Activated CD4-positive, alpha-beta T cell treated with anti-CD3 and anti-CD28 coated beads, Interleukin-2, amount 50 U/mL, for 16 hours (primary cell): ENCODE measurements at regions not wholly inside any gene's neighbourhood (a gene's known extent, or its start where the extent isn't known, plus 50 kb on each side); places are given as distances from the start of the nearest gene placed in this dataset.

Source experiments
- DNase-seq: peaks from one replicate; pipeline ENCODE4 v3.0.0-alpha.2; 2020

DNA sequence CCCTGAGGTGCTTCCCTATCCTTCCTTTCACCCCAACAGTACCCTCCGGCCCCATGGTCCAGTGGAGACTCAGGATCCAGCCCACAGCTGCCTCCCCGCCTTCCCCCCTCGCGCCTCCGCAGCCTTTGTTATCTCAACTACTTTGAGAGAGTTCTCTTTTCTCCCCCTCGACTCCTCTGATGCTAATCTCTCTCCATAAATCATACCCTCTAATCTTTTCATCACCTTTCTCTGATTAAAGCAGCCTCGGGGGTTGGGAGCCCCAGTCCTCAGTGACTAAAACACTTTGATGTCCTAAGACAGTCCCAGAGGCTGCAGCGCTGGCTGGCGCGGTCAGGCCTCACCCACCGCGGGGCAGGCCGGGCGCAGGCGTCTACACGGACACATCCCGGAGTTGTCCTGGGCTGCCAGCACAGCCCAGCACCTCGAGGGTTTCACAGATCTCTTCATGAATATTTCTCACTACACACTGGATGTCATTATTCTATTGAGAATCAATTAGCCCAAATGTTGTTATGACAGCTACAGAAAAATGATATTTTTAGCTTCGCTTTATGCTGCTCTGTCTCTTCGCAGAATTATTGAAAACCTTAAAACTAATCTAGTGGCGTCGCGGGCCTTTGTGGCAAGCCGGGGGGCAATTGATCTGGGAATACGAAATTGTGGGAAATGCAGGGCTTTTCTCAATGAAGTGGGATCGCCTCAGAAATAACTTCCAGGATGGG is 289.5 kb downstream of the RRAGC start:
- DNase-seq = no peak

DNA sequence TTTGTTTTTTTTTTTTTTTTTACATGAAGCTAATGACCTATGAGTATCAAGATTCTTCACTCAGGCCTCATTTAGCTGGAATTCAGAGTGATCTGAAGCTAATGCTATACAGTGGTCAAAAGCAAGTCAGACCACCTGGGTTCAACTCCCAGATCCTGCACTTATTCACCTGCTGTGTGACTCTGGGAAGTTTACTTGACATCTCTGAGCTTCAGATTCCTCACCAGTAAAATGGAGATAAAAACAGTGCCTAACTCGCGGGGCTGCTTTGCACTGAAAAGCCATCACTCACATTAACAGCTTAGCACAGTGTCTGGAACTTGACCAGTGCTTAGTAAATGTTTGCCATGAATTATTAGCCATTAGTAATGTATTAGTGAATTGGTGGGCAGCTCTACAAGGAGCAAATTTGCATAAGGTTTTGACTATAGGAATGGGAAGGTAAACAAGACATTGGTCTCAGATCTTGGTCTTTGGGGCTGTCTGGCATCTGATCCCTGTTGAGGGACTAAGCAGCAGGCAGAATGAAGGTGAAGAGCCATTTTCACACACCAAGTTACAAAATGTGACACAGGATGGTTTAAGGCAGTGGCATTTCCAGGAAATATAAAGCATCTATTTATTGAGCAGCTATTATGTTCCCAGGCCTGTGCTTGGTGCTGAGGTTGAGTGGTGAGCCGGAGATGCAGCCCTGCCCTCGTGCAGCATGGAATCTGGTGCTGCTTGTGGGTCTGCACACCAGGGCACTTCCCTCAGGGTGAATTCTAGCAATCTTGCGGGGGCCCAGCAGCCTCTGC is 291.3 kb downstream of the RRAGC start:
- DNase-seq = no peak

DNA sequence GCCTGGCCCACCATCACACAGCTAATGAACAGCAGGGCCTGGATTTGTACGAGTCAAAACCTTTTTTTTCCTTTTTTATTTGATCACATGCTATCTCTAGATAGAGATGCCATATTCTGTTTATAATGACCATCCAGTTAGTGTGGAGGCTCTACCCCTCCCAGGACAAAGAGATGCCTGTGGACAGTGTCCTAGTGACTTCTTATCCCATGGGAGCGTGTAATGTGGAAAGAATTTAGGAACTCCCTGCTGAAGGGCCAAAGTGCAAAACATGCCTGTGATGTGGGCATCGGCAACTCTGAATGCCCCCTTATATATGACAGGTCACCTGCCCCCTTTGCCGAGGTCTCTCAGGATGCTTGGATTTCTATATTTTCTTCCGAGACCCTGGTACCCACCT is 292.2 kb downstream of the RRAGC start:
- DNase-seq = no peak

DNA sequence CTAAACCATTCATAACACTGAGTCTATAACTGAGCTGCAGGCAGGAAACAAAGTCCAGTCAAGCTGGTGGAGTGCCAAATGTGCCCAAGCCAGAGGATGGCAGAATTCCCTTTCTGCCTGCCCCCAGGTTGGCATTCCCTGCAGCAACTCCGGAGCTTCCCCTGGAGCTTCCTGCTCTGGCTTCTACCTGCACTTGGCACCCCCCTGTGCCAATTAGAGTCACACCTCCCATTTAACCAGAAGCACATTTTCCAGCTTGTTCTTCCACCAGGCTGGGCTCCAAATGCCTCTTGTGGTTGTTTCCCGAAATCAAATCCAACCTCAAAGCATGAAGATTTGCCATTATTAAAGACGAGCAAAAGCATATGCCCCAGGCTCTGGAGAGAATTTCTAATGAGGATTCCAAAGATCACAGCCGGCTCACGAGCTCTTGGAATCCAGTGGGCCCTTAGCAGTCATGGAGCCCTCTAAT is 294.5 kb downstream of the RRAGC start:
- no peak for DNase-seq

DNA sequence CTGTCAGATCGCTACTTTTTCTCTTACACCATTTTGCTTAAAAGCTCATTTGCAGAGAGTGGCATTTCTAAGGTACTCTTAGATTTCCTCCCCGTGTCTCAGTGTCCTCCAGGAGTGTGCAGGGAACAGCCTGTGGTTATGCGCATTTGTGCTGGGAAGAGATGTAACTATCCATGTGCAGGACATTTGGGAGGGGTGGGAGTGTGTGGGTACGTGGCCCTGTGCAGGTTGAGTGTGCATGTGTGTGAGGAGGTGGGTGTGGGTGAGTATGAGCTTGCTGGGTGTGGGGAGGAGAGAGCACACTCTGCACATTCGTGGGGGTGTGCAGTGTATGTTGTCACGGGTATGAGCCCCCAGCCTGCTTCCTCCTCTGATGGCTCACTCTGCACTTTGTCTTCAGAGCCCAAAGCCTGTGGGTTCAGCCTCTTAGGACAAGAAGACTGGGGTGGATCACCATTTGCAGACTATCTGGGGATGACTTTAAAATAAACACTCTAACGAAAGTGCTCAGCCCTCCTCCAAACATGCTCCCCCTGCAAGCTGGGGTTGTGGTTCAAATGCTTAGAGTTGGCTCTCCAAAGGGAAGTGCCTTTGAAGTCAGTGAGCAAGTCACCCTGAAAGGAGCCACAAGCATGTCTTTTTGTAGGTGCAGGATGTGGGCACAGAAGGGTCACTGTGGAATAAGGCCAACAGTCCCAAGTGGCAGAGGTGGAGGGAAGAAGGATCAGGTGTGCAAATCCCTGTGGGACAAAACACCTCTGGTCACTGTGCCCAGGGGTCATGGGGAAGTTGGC is 295.4 kb downstream of the RRAGC start:
- no peak for DNase-seq

DNA sequence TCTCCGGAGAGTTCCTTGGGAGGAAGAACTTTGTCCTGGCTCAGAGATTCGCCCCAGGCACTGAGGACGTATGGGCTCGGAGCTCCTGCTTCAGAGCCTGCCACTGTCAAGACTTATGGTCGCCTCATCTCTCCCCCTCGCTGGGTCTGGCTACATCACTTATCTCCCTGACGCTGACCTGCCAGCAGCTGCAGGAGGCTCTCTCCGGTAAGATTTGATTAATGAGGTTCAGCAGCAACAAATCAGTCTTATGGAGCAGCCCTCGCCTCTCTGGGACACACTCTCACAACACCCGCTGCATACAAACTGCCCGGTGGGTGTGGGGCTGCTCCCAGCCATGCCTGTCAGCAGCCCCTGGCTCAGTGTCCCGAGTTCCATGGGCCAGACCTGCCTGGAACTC is 297.8 kb downstream of the RRAGC start:
- DNase-seq = no peak

DNA sequence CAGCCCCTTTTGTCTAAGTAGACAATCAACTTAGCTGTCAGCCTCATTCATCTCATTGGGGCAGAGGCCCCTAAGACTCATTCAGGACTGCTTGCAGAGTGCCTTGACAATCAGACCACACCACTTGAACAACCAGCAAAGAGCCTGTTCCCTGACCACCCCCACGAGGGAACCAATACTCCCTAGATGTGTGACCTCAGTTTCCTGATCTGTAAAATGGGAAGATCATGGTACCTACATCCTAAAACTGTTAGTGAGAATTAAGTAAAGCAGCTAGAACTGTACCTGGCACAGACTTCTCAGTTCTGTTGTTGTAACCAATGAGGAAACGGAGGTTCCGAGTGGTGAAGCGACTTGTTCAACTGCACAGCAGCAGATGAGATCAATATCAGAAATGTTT is 298.5 kb downstream of the RRAGC start:
- no peak for DNase-seq

DNA sequence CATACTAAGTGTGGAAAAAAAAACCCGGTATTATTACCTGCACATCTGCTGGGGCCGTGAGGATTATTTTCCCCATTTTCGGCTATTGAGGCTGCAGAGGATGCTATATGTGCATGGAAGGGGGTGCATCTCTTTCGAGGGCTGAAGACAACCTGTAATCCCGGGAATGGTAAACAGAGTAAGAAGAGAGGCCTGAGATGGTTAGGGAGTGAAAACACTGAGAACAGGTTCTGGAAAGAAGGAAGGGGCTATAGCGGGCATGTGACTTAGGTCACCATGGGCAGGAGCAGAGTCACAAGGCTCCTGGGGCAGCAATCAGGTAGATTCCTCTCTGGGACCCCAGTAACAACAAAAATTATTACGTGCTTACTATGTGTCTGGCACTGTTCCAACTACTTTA is 299.1 kb downstream of the RRAGC start:
- DNase-seq = no peak

DNA sequence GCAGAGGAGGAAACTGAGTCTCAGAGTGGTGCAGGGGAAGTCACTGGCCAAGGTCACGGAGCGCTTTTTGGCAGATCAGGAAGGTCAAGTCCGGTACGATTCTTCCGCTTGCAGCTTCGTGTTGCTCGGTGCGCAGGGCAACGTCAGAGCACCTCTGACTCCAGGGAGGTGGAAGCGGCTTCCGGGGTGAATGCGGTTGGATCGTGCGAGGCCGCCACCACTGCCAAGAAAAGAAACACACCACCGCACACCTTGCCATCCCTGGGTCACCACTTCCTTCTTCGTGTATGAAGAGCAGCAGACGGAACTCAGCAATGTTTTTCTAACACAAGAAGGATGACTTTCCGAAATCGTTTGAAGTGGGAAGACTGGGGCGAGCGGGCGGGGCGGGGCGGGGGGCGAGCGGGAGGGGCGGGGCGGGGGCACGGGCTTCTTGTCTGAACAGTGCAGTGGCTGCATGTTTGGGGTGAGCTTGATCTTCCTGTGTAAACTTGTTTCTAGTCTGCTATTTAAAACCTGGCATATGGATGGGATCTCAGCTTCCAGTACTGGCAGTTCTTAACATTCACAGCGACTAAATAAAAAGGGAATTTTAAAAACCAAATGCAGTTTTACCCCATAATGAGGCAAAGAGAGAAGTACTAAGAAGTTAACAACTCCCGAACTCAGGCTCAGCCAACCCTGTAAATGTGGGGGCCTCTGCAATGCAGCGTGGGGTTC is 300.0 kb downstream of the RRAGC start:
- peak; percentile 88 for DNase-seq

DNA sequence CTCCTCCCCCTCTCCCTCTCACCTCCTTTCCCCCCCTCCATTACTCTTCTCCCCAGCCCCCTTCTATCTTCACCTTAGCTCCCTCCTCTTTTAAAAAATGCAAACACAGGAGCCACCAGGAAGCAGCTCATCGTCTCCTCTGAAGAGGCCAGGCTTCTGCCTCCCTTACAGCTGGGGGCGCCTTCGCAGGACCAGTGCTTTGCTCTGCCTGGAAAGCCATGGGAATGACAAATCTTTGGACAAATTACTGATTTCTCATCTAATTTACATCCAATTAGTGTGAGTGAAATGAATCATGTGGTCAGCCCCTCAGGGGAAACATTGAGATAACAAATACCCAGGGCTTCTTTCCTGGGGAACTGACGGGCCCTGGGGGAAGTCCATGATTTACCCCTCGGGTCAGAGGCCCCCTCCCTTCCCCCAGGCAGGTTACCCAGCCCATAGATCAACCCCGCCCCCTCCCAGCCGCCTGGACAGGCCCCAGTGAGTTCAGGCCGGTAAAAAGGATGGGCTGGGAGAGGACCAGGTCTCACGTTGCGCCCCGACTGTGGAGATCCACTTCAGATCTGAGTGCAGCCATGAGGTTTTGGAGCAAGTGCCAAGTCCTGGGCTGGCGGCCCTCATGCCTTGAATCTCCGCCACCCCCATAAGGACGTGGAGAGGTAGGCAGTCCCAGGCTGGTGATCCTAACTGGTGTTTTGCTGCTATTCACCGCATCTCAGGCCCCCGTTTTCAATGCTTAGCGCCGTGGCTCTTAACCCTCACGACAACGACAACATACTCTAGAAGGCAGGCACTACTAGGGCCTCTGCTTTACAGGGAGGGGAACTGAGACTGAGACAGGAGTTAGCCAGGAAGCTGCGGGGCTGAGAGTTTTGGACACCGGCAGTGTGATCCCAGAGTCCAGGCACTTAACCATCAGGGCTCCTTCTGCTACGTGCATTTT is 300.8 kb downstream of the RRAGC start:
- no peak for DNase-seq

DNA sequence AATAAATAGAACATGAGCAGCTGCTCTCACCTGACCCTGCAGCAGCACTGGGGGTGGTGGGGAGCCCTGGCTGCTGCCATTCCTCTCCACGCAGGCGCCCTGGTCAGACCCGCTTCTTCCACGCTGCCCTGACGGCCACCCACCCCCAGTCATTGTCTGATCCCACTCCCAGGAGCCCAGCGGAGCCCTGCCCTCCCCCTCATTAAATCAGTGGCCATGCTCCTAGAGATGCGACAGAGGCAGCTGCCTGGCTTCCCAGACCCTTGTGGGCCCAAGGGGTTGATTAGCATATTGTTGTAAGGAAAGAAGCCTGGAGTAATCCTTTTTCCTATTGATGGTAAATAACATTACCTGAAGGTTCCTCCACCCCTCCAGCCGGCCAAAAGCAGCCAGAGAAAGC is 301.5 kb downstream of the RRAGC start:
- no peak for DNase-seq

DNA sequence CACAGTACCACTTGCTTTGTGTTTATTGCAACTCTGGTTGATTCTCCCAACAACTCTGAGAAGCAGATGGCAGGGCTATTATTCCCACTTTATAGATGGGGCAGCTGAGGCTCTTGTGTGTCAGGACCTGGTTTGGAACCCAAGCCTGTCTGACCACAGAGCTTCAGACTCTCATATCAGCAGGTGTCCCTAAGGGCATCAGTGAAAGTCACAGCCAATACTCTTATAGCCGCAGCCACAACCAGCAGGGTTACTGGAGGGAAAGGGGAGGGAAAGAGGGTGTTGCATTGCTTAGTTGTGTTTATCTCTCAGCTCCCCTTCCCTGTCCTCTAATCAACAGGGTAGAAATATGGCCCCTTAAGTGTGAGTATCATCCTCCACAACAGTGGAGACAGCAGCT is 304.0 kb downstream of the RRAGC start:
- DNase-seq = no peak

DNA sequence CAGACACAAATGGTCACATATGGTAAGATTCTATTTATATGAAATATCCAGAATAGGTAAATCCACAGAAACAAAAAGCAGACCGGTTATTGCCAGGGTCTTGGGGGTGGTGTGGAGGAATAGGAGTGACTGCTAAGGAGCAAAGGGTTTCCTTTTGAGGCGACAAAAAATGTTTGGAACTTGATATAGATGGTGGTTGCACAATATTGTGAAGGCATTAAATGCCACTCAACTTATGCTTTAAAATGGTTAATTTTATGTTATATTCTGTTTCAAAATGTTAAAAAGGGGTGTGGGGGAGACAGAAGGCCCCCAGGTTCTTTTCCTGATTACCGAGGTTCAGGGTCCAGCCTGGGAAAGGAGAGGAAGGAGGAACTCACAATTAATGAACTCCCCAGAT is 304.4 kb downstream of the RRAGC start:
- no peak for DNase-seq

DNA sequence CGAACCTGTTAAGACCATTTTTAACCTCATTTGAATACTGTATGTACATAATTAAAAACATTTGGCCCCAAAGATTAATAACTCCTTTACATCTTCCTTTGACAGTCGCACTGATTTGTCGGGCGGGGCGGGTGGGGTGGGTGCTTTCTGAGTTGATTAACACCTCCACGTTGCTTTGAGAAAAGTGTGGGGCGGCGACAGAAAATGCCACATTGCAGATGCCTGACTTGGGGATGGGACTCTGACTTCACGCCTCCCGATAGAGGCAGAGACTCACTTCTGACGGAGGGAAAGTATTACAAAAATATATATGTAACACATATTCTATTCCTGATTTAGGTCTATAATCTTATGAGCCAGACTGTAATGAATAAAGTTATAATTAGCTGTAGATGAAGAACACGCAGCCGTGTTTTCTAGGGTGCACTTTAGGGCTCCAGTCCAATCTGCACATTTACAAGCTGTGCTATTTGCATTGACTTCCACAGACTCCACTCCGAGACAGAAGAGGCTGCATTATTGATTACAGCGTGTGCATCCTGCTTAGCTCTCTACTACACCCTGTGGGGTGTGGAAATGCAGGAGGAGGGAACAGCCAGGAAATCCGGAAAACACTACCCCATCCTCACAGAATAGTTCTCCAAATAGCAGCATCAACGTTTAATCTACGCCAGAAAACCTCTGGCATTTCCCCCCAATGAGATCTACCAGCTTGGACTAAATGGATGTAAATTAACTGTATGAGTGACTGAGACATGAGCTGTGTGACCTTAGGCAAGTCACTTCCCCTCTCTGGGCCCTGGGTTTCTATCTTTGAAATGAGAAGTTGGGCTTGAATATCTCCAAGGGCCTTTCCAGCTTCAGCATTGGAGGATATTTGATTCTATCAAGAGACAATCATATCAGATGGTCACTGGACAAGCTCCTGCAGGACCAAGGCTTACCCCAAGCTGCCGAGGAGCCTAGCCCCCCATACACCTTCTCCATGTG is 308.0 kb downstream of the RRAGC start:
- no peak for DNase-seq

DNA sequence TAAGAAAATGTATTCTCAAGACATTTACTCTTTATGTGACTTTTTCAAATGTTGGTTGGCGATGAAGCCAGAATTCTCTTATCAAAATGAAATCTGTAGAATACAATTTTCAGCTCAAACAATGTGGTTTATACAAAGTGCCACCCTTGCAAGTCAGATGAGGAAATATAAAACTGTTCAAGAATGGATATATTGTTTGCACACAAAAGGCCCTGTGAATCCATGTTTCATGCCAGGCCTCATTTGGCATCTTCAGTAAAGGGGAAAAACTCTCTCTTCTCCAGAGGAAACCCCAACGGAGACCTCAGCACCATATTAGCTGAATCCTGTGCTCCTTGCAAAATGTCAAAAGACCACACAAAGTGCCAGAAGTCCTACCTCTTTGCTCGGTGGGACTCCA is 310.4 kb downstream of the RRAGC start:
- no peak for DNase-seq

DNA sequence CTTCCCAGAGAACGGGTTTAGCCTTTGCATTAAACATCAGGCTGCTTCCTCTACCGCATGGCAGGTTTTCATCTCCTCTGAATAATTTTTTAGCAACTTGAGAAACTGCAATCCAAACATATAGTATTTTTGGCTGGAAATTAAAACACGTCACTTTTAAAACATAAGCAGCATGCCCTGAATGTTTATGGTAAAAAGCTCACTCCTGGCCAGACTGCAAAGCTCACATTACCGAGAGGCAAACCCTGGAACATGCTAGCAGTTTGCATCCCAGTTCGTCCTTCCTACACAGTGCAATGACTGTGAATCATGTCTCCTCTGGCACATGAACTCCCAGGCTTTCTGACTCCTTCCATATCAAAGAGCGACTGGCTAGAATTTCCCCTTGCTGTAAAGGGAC is 312.3 kb downstream of the RRAGC start:
- no peak for DNase-seq

DNA sequence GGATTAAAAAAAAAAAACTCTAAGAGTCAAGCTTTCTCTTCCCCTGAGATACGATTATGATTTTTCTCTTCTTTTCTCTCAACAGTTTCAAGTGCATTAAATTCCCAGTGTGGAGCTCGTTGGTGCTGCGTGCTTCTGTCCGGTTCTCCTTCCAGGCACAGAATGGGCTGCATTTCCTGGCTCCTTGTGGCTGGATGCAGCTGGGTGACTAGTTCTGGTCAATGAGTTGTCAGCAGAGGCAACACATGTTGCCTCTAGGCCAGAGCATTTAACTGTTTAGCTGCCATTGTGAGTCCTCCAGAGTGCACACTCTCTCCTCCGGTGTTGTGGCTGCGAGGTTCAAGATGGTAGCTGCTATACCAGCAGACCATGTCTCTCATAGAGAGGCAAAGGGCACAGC is 312.9 kb downstream of the RRAGC start:
- no peak for DNase-seq

DNA sequence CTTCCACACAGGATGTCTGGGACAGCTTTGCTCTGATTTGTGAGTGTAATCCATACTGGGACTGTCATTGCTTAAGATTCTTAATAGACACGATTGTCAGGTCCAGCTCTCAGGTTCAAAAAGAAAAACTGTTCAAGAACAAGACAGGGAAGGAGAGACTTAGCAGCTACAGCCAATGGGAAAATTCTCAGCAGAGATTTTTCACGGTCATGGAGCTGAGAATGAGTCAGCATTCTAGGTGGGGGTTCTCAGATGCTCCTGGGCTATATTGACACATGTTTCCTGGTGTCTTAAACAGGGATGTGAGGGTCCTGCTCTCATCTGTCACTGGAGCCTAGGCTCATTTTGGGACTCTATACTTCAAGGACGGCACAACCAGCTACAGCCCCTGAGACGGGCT is 318.3 kb downstream of the RRAGC start:
- no peak for DNase-seq

DNA sequence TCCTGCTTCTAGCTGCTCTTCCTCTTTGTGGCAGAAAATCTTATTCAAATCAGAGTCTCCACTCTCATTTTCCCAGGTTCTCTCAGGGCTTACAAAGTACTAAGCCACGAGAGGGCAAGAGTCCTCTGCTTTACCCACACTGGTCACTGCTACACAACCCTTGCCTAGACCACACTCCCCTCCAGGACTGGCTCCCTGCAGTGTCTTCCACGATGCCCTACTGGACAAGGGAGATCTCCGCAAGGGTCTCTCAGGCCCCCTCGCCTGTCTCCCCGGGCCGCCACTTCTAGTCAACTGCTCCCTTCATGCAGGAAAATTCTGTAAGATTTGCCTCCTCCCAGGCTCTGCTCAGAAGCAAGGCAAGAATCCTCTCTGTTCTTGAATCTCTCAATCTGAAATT is 319.6 kb downstream of the RRAGC start:
- no peak for DNase-seq

DNA sequence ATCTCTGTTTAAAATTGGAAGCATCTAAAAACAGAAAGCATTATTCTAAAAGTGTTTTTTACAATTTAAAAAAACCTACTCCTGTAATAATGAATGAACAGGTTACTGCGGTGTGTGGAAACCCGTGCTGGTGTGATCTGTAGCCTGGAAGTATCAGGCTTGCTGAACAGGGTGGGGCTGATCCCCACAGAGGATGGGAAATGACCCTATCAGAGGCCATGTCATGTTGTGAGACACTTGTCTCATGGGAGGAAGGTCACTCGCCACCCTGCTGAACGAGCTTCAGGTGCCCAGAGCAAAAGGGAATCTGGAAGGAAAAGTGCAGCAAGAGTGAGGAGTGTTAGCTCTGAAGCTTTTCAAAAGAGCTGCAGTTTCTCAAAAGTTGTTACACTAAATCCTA is 320.7 kb downstream of the RRAGC start:
- no peak for DNase-seq

DNA sequence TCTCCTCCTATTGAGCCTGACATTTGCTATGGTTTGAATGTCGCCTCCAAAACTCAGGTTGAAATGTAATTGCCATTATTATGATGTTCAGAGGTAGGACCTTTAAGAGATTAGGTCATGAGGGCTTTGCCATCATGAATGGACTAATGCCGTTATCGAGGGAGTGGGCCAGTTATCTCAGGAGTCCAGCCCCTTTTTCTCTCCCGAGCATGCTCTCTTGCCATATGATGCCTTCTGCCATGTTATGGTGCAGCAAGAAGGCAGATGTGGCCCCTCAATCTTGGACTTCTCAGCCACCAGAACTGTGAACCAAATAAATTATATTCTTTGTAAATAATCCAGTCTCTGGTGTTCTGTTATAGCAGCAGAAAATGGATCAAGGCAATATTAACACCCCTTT is 323.5 kb downstream of the RRAGC start:
- no peak for DNase-seq
